ENCODE measurements at regions not wholly inside any gene's neighbourhood (a gene's known extent, or its start where the extent isn't known, plus 50 kb on each side); places are given as distances from the start of the nearest gene placed in this dataset.

DNA sequence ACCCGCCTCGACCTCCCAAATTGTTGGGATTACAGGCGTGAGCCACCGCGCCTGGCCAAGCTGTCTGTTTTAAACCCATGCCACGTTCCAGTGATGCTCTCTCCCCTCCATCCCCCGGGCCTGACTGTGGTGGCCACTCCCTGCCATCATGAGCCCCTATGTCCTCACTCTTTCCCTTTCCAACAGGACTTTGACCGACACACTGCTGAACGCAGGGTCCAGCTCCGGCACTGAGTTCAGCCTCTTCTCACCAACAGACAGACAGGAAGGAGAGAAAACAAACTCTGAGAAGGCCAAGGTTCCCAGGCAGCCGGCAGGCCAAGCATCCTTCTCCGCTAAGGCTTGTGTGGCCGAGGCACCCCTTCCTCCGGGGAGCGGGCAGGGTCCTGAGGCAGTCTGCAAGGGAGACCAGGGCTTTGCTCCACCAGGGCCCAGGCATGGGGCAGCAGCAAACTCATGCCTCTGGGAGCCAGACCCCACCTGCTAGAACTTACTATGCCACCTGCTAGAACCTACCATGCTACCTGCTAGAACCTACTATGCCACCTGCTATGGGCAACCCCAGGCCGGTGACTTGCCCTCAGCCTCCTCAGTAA is 152.7 kb downstream of the CRYBB2 start:
- TF ChIP-seq, protein P1, sequence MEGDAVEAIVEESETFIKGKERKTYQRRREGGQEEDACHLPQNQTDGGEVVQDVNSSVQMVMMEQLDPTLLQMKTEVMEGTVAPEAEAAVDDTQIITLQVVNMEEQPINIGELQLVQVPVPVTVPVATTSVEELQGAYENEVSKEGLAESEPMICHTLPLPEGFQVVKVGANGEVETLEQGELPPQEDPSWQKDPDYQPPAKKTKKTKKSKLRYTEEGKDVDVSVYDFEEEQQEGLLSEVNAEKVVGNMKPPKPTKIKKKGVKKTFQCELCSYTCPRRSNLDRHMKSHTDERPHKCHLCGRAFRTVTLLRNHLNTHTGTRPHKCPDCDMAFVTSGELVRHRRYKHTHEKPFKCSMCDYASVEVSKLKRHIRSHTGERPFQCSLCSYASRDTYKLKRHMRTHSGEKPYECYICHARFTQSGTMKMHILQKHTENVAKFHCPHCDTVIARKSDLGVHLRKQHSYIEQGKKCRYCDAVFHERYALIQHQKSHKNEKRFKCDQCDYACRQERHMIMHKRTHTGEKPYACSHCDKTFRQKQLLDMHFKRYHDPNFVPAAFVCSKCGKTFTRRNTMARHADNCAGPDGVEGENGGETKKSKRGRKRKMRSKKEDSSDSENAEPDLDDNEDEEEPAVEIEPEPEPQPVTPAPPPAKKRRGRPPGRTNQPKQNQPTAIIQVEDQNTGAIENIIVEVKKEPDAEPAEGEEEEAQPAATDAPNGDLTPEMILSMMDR (IDR thresholded peaks at IDR 0.05), result no peak
- no peak for TF ChIP-seq EZH2 (IDR thresholded peaks at IDR 0.05; ENCODE audit: borderline replicate concordance, insufficient read depth, low read depth, low read length, poor library complexity, severe bottlenecking)

Data from B cell (primary cell).